ENCODE measurements at regions not wholly inside any gene's neighbourhood (a gene's known extent, or its start where the extent isn't known, plus 50 kb on each side); places are given as distances from the start of the nearest gene placed in this dataset.

DNA sequence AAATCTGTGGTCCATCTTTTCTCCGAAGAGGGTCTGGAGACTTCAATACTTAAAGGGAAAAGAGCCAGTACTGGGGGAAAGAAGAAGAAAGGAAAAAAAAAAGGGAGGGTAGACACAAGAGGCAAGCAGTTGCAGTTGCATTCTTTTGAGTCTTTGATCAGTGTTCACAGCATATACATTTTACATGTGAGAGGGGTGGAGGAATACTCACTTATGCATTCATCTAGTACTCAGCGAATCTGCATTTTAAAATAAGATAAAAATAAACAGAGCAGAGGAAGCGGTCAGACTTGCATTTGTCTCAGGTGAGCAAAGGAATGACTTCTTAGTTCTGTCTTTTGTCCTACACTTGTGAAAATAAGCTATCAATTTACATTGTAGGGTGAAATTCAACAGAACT is 275.6 kb downstream of the SLC7A11 start:
- intact Hi-C loops (cut with micrococcal nuclease): no loop called here
- H3K9me1 ChIP-seq (ENCODE audit: insufficient read depth, low read length): peaks cover 2% of the 10 kb centered on the region; the same call in 1 of the 2 replicates
- no peak overlapping the region for H2AK5ac ChIP-seq (ENCODE audit: low read depth, low read length)

More for the DNA sequence above, 275.6 kb downstream of the SLC7A11 start:
- ChIA-PET POLR2A (ENCODE audit: unreplicated experiment) (no interaction called here), CTCF (interaction anchor here (0.6 kb wide), 2 partner anchors 137 to 972 kb away, joined by 3 to 4 read pairs; no protein-coding TSS in a partner anchor)
- Histone ChIP-seq H3K4me1 (ENCODE audit: control insufficient read depth, insufficient read depth, low read length) (peaks cover 3% of the 10 kb centered on the region; the same call in 1 of the 2 replicates), H3K27me3 (ENCODE audit: control insufficient read depth, insufficient read depth, low read length) (no peaks in the 10 kb centered on the region), H4K91ac (ENCODE audit: insufficient read depth, low read depth, low read length) (no peak overlapping the region), H2BK5ac (ENCODE audit: low read depth, low read length, poor library complexity, severe bottlenecking) (no peak overlapping the region), H3K4ac (ENCODE audit: low read depth, low read length) (no peak overlapping the region), H4K5ac (ENCODE audit: low read depth, low read length) (no peak overlapping the region), H3K14ac (replicated peaks; ENCODE audit: low read depth, low read length) (no peak overlapping the region), H2BK20ac (ENCODE audit: low read depth, low read length) (no peak overlapping the region), H3K36me3 (ENCODE audit: control insufficient read depth, insufficient read depth, low read length) (no peaks in the 10 kb centered on the region), H3K4me2 (ENCODE audit: low read depth, low read length) (no peak overlapping the region), H3K56ac (ENCODE audit: extremely low read depth, insufficient read depth, low read length) (no peak overlapping the region), H3K79me1 (ENCODE audit: low read depth in 1 of 2, low read length in 2 of 2) (no peaks in the 10 kb centered on the region), H4K20me1 (ENCODE audit: insufficient read depth, low read length) (no peaks in the 10 kb centered on the region), H2AFZ (replicated peaks; ENCODE audit: low read length, poor library complexity) (no peak overlapping the region), H2BK15ac (ENCODE audit: low read depth, low read length) (no peak overlapping the region), H3K27ac (ENCODE audit: insufficient read depth, low read length) (no peak overlapping the region), H3K4me3 (ENCODE audit: insufficient read depth, low read depth, low read length) (no peak overlapping the region), H3K9me3 (ENCODE audit: control insufficient read depth, insufficient read depth, low read length) (no peaks in the 10 kb centered on the region), H3K18ac (ENCODE audit: low read depth, low read length) (no peak overlapping the region), H2BK120ac (ENCODE audit: low read depth, low read length) (no peak overlapping the region), H4K8ac (ENCODE audit: low read depth in 2 of 2, low read length in 2 of 2) (no peak overlapping the region), H2AK9ac (replicated peaks; ENCODE audit: low read depth, low read length, poor library complexity) (no peak overlapping the region), H3K23ac (ENCODE audit: low read depth, low read length) (no peak overlapping the region), H3K9ac (ENCODE audit: low read depth, low read length) (no peak overlapping the region)
- ATAC-seq (ENCODE audit: low read depth): no peak
- no TSS peak for BruUV-seq (replicated peaks)
- DNase-seq: no peak
- in situ Hi-C loops (cut with MboI; ENCODE audit: low sequenced_read_pairs) (no loop called here), dilution Hi-C loops (cut with HindIII; ENCODE audit: low sequenced_read_pairs, unreplicated experiment) (no loop called here)
- TF ChIP-seq, protein P1, sequence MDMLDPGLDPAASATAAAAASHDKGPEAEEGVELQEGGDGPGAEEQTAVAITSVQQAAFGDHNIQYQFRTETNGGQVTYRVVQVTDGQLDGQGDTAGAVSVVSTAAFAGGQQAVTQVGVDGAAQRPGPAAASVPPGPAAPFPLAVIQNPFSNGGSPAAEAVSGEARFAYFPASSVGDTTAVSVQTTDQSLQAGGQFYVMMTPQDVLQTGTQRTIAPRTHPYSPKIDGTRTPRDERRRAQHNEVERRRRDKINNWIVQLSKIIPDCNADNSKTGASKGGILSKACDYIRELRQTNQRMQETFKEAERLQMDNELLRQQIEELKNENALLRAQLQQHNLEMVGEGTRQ (IDR thresholded peaks at IDR 0.05; ENCODE audit: low read depth, low read length): no peak
- no peak for TF ChIP-seq CHD1 (IDR thresholded peaks at IDR 0.05; ENCODE audit: low read depth, low read length)
- TF ChIP-seq RAD21 (IDR thresholded peaks at IDR 0.05; ENCODE audit: low read length): no peak
- no peak for TF ChIP-seq BHLHE40 (IDR thresholded peaks at IDR 0.05; ENCODE audit: low read depth, low read length)
- TF ChIP-seq POLR2A (IDR thresholded peaks at IDR 0.05; ENCODE audit: low read depth, low read length): no peak
- TF ChIP-seq MAZ (IDR thresholded peaks at IDR 0.05; ENCODE audit: borderline replicate concordance, low read depth, low read length): no peak
- no peak for TF ChIP-seq RCOR1 (IDR thresholded peaks at IDR 0.05; ENCODE audit: insufficient replicate concordance, low read length)
- no peak for TF ChIP-seq NFE2L2 (IDR thresholded peaks at IDR 0.05; ENCODE audit: low read depth, low read length)
- TF ChIP-seq MXI1 (IDR thresholded peaks at IDR 0.05; ENCODE audit: borderline replicate concordance, low read depth, low read length): no peak
- TF ChIP-seq FOS (IDR thresholded peaks at IDR 0.05; ENCODE audit: low read depth, low read length): no peak
- no peak for TF ChIP-seq RFX5 (IDR thresholded peaks at IDR 0.05; ENCODE audit: low read depth, low read length)
- no peak for TF ChIP-seq MAFK (IDR thresholded peaks at IDR 0.05; ENCODE audit: low read depth, low read length)
- TF ChIP-seq, protein P2, sequence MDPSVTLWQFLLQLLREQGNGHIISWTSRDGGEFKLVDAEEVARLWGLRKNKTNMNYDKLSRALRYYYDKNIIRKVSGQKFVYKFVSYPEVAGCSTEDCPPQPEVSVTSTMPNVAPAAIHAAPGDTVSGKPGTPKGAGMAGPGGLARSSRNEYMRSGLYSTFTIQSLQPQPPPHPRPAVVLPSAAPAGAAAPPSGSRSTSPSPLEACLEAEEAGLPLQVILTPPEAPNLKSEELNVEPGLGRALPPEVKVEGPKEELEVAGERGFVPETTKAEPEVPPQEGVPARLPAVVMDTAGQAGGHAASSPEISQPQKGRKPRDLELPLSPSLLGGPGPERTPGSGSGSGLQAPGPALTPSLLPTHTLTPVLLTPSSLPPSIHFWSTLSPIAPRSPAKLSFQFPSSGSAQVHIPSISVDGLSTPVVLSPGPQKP (IDR thresholded peaks at IDR 0.05; ENCODE audit: borderline replicate concordance, low read depth, low read length): no peak
- TF ChIP-seq, protein P3, sequence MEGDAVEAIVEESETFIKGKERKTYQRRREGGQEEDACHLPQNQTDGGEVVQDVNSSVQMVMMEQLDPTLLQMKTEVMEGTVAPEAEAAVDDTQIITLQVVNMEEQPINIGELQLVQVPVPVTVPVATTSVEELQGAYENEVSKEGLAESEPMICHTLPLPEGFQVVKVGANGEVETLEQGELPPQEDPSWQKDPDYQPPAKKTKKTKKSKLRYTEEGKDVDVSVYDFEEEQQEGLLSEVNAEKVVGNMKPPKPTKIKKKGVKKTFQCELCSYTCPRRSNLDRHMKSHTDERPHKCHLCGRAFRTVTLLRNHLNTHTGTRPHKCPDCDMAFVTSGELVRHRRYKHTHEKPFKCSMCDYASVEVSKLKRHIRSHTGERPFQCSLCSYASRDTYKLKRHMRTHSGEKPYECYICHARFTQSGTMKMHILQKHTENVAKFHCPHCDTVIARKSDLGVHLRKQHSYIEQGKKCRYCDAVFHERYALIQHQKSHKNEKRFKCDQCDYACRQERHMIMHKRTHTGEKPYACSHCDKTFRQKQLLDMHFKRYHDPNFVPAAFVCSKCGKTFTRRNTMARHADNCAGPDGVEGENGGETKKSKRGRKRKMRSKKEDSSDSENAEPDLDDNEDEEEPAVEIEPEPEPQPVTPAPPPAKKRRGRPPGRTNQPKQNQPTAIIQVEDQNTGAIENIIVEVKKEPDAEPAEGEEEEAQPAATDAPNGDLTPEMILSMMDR (conservative IDR thresholded peaks at IDR 0.05; ENCODE audit: low read depth, low read length): no peak
- TF ChIP-seq SMC3 (IDR thresholded peaks at IDR 0.05; ENCODE audit: low read depth, low read length): no peak
- no peak for TF ChIP-seq CEBPB (IDR thresholded peaks at IDR 0.05; ENCODE audit: low read depth, low read length)
- 83% methylated on average over 1 of the region's 3 CpGs; no CpG with 5 or more reads in 1 of the 2 experiments for WGBS, 2 experiments (ENCODE audit: extremely low coverage in 2 of 2, insufficient read length in 1 of 2)

Measured in IMR-90 (cell line).